GM10266 (cell line): ENCODE measurements at regions not wholly inside any gene's neighbourhood (a gene's known extent, or its start where the extent isn't known, plus 50 kb on each side); places are given as distances from the start of the nearest gene placed in this dataset.
A peak's percentile ranks its signal among the peaks of the same experiment; 100 is the strongest.

Experiments
- DNase-seq: peaks from one replicate; pipeline ENCODE4 v3.0.0; 2012; ENCODE audit errors: extremely low spot score
- TF ChIP-seq, protein P1 (sequence below): IDR thresholded peaks from 2 replicates; pipeline ENCODE4 v1.5.1; 2012; ENCODE audit warnings: mild to moderate bottlenecking, low read depth; ENCODE audit not compliant: control insufficient read depth, insufficient read depth; ENCODE audit errors: missing control alignments

DNA sequence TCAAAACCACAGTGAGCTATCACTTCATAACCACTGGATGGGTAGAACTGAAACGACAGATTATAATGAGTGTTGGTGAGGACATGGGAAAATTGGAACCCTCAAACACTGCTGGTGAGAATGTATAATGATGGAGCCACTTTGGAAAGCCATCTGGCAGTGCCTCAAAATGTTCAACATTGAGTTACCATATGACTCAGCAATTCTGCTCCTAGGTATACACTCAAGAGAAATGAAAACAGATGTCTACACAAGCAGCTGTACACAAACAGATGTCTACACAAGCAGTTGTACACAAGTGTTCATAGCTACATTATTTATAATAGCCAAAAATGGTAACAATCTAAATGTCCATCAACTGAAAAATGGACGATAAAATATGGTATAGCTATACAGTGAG, 143.9 kb downstream of the PDGFRA start:
- no peak for DNase-seq

DNA sequence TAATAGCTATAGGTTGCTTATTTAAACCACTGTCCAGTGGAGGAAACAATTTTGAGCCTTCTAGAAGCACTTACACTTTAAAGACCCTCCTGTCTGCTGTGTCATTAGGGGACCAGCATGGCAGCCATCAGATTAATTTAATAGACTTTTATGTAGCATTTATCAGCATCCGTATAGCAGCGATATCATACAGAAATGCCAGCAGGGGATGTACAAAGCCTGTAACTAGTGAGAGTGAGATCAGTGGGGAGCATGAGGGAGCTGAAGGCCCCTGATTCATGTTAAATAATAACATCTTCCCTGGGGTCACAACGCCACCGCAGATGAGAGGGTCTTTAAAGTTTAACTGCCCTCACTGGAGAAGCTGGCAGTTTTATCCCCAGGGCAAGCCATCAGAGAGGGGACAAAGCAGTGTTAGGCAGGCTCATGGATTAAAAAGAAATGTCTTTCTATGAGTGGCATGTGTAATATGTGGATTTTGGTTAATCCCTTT, 144.7 kb downstream of the PDGFRA start:
- TF ChIP-seq, protein P1, sequence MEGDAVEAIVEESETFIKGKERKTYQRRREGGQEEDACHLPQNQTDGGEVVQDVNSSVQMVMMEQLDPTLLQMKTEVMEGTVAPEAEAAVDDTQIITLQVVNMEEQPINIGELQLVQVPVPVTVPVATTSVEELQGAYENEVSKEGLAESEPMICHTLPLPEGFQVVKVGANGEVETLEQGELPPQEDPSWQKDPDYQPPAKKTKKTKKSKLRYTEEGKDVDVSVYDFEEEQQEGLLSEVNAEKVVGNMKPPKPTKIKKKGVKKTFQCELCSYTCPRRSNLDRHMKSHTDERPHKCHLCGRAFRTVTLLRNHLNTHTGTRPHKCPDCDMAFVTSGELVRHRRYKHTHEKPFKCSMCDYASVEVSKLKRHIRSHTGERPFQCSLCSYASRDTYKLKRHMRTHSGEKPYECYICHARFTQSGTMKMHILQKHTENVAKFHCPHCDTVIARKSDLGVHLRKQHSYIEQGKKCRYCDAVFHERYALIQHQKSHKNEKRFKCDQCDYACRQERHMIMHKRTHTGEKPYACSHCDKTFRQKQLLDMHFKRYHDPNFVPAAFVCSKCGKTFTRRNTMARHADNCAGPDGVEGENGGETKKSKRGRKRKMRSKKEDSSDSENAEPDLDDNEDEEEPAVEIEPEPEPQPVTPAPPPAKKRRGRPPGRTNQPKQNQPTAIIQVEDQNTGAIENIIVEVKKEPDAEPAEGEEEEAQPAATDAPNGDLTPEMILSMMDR = no peak
- no peak for DNase-seq

More for the DNA sequence above, 143.9 kb downstream of the PDGFRA start:
- TF ChIP-seq, protein P1 = no peak

GRCh38 chr4:54378461-54378860, 149.4 kb downstream of the PDGFRA start:
- DNase-seq = no peak
- TF ChIP-seq, protein P1 = no peak

GRCh38 chr4:54384152-54384551, 155.1 kb downstream of the PDGFRA start:
- TF ChIP-seq, protein P1 = no peak

DNA sequence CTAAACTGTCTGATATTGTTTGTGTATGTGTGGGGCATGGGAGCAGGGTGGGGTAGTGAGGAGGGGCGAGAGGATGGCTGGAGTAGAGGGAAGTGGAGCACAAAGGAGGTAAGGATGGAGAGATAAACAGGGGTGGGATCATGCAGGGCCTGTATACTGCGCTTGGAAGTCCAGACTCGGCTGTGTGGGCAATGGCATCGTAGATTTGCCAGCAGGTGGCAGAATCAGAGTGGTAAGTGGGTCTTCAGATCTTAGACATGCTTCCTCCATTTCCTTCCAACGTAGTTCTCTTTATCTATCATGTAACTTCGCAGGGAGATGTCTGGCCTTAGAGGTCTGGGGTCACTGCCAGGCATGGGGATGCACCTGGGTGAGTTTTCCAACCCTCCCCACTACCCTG, 155.5 kb downstream of the PDGFRA start:
- TF ChIP-seq, protein P1 = peak; percentile 21
- no peak for DNase-seq

More at GRCh38 chr4:54384152-54384551, 155.1 kb downstream of the PDGFRA start:
- DNase-seq = no peak

GRCh38 chr4:54386042-54386669, 157.1 kb downstream of the PDGFRA start:
- DNase-seq = no peak
- TF ChIP-seq, protein P1 = no peak

DNA sequence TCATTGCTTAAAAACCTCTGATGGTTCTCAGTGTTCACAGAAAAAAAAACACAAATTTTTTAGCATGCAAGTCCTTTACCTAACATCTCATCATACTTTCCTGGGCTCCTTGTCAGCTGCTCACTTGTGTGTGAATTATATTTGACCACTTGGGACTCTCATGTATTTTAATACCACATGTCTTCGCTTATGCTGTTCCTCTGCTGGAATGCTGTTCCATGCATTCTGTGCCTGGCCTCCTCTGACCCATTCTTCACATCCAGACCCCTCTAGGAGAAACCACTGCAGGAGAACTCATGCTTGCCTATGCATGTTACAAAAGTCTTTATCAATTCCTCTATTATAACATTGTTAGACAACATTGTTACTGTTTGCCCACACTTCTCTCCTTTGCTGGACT, 157.6 kb downstream of the PDGFRA start:
- DNase-seq = no peak
- TF ChIP-seq, protein P1 = no peak
